T47D (cell line): ENCODE measurements at regions not wholly inside any gene's neighbourhood (a gene's known extent, or its start where the extent isn't known, plus 50 kb on each side); places are given as distances from the start of the nearest gene placed in this dataset.
A peak's percentile ranks its signal among the peaks of the same experiment; 100 is the strongest.
"Not testable (repeated sequence)": the region's sequence is repeated elsewhere in the genome, so short reads cannot be mapped to it uniquely, and the experiment has no call there.

Source experiments
- DNase-seq, 2 experiments: peaks; one replicate each; pipeline versions ENCODE4 v3.0.0 to v3.0.0-alpha.2; 2011 to 2012; ENCODE audit warnings: low read depth in 1 of 2, low spot score in 1 of 2
- in situ Hi-C: cut with HindIII; loops from 2 replicates; pipeline ENCODE4 v1.10.0; 2016; ENCODE audit warnings: low sequenced_read_pairs, low pct_unique_long_range_greater_than_20kb

- in situ Hi-C loops, DNase-seq: not testable (repeated sequence)
Observed at GRCh38 chr4:4045823-4046222, 180.9 kb downstream of the OTOP1 start.

DNA sequence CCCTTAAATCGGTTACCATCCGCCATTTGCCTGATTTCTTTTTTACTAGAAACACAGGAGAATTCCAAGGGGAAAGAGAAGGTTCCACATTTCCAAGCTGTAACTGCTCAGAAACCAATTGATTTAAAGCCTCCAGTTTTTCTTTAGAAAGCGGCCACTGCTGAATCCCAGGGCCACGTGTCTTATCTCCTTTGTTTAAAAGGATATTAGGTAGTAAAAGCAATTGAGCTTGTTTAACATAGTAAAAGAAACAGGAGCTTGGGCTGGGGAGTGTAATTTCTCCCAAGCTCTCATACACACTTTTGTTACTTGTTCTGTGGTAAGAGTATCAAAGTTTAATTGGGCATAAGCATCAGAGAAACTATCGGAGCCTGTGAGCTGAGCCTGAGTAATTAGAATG, 180.0 kb downstream of the OTOP1 start:
- in situ Hi-C loops, DNase-seq: not testable (repeated sequence)

GRCh38 chr4:4047202-4047601, 179.5 kb downstream of the OTOP1 start:
- DNase-seq, in situ Hi-C loops: not testable (repeated sequence)

DNA sequence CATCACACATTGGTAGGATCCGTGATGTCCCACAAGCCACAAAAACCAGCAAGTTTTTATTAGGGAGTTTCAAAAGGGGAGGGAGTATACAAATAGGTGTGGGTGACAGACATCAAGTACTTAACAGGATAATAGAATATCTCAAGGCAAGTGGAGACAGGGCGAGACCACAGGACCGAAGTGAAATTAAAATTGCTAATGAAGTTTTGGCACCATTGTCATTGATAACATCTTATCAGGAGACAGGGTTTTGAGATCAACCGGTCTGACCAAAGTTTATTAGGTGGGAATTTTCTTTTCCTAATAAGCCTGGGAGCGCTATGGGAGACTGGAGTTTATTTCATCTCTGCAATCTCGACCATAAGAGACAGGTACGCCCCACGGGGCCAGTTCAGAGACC, 178.5 kb downstream of the OTOP1 start:
- in situ Hi-C loops, DNase-seq: not testable (repeated sequence)

GRCh38 chr4:4050781-4051180, 175.9 kb downstream of the OTOP1 start:
- in situ Hi-C loops, DNase-seq: not testable (repeated sequence)

GRCh38 chr4:4052933-4053332, 173.8 kb downstream of the OTOP1 start:
- in situ Hi-C loops, DNase-seq: not testable (repeated sequence)

GRCh38 chr4:4057226-4057625, 169.5 kb downstream of the OTOP1 start:
- in situ Hi-C loops, DNase-seq: not testable (repeated sequence)

DNA sequence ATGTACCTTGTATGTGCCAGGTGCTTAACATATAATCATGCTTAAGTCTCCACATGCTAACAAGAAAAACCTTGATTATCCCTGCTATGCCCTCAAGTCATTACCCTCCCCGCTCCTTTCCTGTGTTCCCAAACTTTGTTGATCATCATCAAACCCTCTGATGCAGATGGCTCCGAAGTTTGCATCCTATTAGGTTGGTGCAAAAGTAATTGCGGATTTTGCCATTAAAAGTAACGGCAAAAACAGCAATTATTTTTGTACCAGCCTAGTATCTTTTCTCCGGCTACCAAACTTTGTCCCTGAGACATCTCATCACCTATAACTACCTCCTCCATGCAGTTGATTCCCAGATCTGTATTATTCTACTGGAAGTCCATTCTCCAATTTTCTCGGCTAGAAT, 142.6 kb downstream of the OTOP1 start:
- in situ Hi-C loops, DNase-seq: not testable (repeated sequence)

DNA sequence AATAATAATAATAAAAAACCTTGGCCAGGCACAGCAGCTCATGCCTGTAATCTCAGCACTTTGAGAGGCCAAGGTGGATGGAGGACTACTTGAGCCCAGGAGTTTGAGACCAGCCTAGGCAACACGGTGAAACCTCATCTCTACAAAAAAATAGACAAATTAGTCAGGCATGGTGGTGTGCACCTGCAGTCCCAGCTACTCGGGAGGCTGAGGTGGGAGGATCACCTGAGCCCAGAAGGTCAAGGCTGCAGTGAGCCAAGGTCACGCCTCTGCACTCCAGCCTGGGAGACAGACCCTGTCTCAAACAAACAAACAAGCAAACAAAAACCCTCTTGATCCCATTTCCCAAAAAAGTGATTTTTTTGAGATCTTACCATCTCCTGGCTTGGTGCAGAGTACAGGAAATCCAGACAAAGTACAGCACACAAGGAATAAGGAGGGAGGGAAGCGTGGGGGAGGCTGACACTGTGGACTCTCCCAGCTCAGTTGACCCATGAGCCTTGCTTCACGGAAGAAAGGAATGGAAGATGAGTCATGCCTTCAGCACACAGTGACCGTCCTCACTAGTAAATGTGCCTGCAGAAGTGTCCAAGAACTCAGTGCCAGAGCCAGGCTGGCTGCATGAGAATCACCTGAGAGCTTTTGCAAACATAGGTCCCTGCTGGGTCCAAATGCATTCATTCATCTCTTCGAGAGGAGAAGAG, 136.9 kb downstream of the OTOP1 start:
- DNase-seq, in situ Hi-C loops: not testable (repeated sequence)

- in situ Hi-C loops, result not testable (repeated sequence)
Observed at GRCh38 chr4:4090720-4091119, 136.0 kb downstream of the OTOP1 start.

DNA sequence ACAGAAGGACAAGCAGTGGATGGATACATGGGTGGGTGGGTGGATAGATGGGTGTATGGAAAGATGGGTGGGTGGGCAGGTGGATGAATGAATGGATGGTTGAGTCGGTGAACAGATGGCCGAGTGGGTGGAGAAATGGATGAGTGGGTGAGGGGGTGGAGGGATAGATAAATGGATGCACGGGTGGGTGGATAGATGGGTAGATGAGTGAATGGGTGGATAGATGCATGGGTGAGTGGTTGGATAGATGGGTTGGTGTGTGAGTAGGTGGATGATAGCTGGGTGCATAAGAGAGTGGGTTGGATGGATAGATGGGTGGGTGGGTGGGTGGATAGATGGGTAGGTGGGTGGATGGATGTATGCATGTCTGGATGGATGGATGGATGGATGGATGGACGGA, 134.6 kb downstream of the OTOP1 start:
- DNase-seq, in situ Hi-C loops: not testable (repeated sequence)

More at GRCh38 chr4:4090720-4091119, 136.0 kb downstream of the OTOP1 start:
- DNase-seq, result not testable (repeated sequence)

DNA sequence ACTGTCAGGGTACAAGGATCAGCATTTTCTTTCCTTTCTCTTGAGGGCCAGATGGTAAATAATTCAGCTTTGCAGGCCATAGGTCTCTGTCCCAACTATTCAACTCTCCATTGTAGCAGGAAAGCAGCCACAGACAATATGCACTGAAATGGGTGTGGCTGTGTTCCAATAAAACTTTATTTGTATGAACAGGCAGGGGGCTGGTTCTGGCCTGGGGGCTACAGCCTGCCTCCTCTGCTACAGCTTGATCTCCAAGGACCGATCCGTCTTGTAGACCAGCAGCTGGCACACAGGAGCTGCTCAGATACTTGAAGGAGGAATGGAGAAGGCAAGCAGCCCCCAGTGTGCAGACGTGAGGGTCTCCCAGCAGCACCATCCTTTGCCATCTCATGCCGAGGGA, 127.1 kb downstream of the OTOP1 start:
- in situ Hi-C loops, DNase-seq: not testable (repeated sequence)

DNA sequence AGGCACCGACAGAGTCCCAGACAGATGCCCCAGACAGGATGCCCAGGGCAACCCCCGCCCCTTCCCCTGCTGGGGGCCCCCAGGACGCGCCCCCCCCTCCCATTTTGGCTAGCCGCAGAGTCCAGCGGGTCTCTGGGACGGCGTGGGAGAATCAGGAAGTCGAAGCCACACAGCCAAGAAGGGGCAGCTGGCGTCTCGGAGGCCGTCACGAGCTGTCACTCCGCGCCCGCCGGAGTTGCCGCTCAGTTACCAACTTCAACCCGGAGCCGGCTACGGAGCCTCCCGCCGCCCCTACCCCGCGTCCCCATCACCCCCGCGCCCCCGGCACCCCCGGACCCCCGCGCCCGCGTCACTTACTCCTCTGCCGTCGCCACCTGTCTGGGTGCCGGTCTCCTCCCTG, 119.8 kb downstream of the OTOP1 start:
- in situ Hi-C loops, result not testable (repeated sequence)

GRCh38 chr4:4107411-4108107, 119.2 kb downstream of the OTOP1 start:
- DNase-seq, result peak; percentile 65
- in situ Hi-C loops, result not testable (repeated sequence)

More for the DNA sequence above, 119.8 kb downstream of the OTOP1 start:
- not testable (repeated sequence) for DNase-seq

- DNase-seq, in situ Hi-C loops: not testable (repeated sequence)
Observed at GRCh38 chr4:4115381-4115780, 111.3 kb downstream of the OTOP1 start.

- in situ Hi-C loops, result not testable (repeated sequence)
Observed at GRCh38 chr4:4116901-4117300, 109.8 kb downstream of the OTOP1 start.

GRCh38 chr4:4134368-4134767, 92.4 kb downstream of the OTOP1 start:
- in situ Hi-C loops, result not testable (repeated sequence)

More at GRCh38 chr4:4116901-4117300, 109.8 kb downstream of the OTOP1 start:
- peak in 1 of 2 experiments; percentile 22 for DNase-seq

DNA sequence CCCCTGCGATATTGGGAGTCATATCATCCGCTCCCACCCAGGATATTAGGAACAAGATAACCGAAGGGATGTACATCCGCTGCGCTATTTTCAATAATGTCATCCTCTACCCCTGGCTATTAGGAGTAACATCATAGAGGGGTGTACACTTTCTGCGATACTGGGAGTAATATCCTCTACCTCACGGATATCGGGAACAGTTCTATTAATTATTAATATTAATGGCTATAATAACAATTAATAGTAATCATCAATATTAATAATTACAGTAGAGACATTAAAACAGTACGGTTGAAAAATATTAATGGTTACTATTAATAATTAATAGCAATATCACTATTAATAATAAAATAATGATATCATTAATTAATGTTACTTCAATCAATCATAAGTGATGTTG, 90.1 kb downstream of the OTOP1 start:
- in situ Hi-C loops, DNase-seq: not testable (repeated sequence)

More at GRCh38 chr4:4134368-4134767, 92.4 kb downstream of the OTOP1 start:
- not testable (repeated sequence) for DNase-seq
